K562 (cell line): ENCODE measurements at regions not wholly inside any gene's neighbourhood (a gene's known extent, or its start where the extent isn't known, plus 50 kb on each side); places are given as distances from the start of the nearest gene placed in this dataset.

Source experiments
- ATAC-seq: fragments of 200-7000 bp; cut with Tn5 transposase; 3 replicates; pipeline ENCODE4 v1.9.1; 2020; ENCODE audit warnings: moderate library complexity
- BruUV-seq: library from RNA; stranded (reverse); fragments of 400-500 nt; replicated peaks from 2 replicates; lab custom pipeline; 2021; lab: Mats Ljungman, UMichigan
- CTCF ChIA-PET: fragments of 300-600 bp; formaldehyde crosslinking; extraction: SDS; loops from one replicate; lab custom pipeline; 2021; ENCODE audit warnings: low intra/inter-chr PET ratio; lab: Yijun Ruan, JAX
- POLR2A ChIA-PET: fragments of 300-600, 350-650 bp; sonication (Branson Sonifier 250); formaldehyde crosslinking; extraction: SDS; loops from one replicate; lab custom pipeline; 2021; ENCODE audit warnings: antibody characterized with exemption, inconsistent platforms; lab: Yijun Ruan, JAX
- DNase-seq, 4 experiments: peaks; one replicate each; pipeline versions ENCODE4 v3.0.0 to v3.0.0-alpha.2; 2011 to 2018; ENCODE audit warnings: low spot score in 3 of 4, mixed read lengths in 3 of 4; ENCODE audit errors: extremely low read depth in 1 of 4
- FAIRE-seq: peaks from 2 replicates; lab custom pipeline; 2011; peaks lifted over from hg19 to GRCh38; lab: Jason Lieb, UNC
- H2AFZ ChIP-seq: 2 replicates; pipeline ENCODE4 v1.6.0; 2011; ENCODE audit warnings: low read depth, low read length, control low read depth, inconsistent platforms
- H3K27ac ChIP-seq: fragments of 200-600 bp; 3 replicates; pipeline ENCODE4 v1.8.0; 2011; ENCODE audit warnings: low read depth, mild to moderate bottlenecking, control low read depth, inconsistent platforms, low read length, moderate library complexity, mixed read lengths; ENCODE audit errors: extremely low read depth
- H3K27me3 ChIP-seq, 2 experiments: fragments of 300-600 bp in 1 of 2; 2 replicates in 1 of 2; 3 replicates in 1 of 2; pipeline versions ENCODE4 v1.6.0 to v1.8.0; 2011; ENCODE audit warnings: inconsistent platforms in 2 of 2, low read length in 2 of 2, mild to moderate bottlenecking in 1 of 2, mixed read lengths in 1 of 2, moderate library complexity in 1 of 2; ENCODE audit not compliant: control insufficient read depth in 2 of 2, insufficient read depth in 2 of 2
- H3K36me3 ChIP-seq: fragments of 300-600 bp; 3 replicates; pipeline ENCODE4 v1.8.0; 2011; ENCODE audit warnings: mild to moderate bottlenecking, low read length, inconsistent platforms; ENCODE audit not compliant: control insufficient read depth, insufficient read depth
- H3K4me1 ChIP-seq, 2 experiments: fragments of 200-600 bp in 1 of 2; replicated peaks in 1 of 2; 2 replicates in 1 of 2; 3 replicates in 1 of 2; pipeline versions ENCODE4 v1.5.1 to v1.8.0; 2011; ENCODE audit warnings: inconsistent platforms in 2 of 2, low read length in 2 of 2, mild to moderate bottlenecking in 1 of 2, mixed read lengths in 1 of 2, moderate library complexity in 1 of 2; ENCODE audit not compliant: control insufficient read depth in 2 of 2, insufficient read depth in 2 of 2
- H3K4me2 ChIP-seq: 2 replicates; pipeline ENCODE4 v1.6.1; 2011; ENCODE audit warnings: low read length, control low read depth, inconsistent platforms, mixed read lengths; ENCODE audit not compliant: insufficient read depth
- H3K4me3 ChIP-seq: fragments of 200-600 bp; sonication (generic), shearing (Covaris generic); 2 replicates; pipeline ENCODE4 v1.5.1; 2016; ENCODE audit warnings: control low read depth, inconsistent platforms
- H3K79me2 ChIP-seq: fragments of 200-600 bp; 3 replicates; pipeline ENCODE4 v1.8.0; 2011; ENCODE audit warnings: low read length, inconsistent platforms; ENCODE audit not compliant: control insufficient read depth, insufficient read depth
- H3K9ac ChIP-seq, 2 experiments: 2 replicates each; pipeline versions ENCODE4 v1.6.0 to v1.6.1; 2011; ENCODE audit warnings: low read depth in 2 of 2, low read length in 2 of 2, control low read depth in 1 of 2, inconsistent platforms in 1 of 2, mild to moderate bottlenecking in 1 of 2, mixed read lengths in 1 of 2; ENCODE audit not compliant: insufficient read depth in 1 of 2
- H3K9me1 ChIP-seq: one replicate; pipeline ENCODE4 v1.6.0; 2011; ENCODE audit warnings: inconsistent platforms, mild to moderate bottlenecking, low read length, moderate library complexity; ENCODE audit not compliant: control insufficient read depth, insufficient read depth
- H3K9me3 ChIP-seq: replicated peaks from 2 replicates; pipeline ENCODE4 v1.5.1; 2011; ENCODE audit warnings: low read depth, low read length, inconsistent platforms; ENCODE audit not compliant: control insufficient read depth, insufficient read depth
- H4K20me1 ChIP-seq: replicated peaks from 2 replicates; pipeline ENCODE4 v1.6.1; 2011; ENCODE audit warnings: low read length, inconsistent platforms, mixed read lengths; ENCODE audit not compliant: control insufficient read depth, insufficient read depth
- CBX2 ChIP-seq: fragments of 200-600 bp; sonication (generic); IDR thresholded peaks from one replicate; pipeline ENCODE4 v1.6.1; 2012; ENCODE audit warnings: mild to moderate bottlenecking, low read length, inconsistent platforms; ENCODE audit not compliant: insufficient read depth, poor library complexity, severe bottlenecking
- CHD4 ChIP-seq: fragments of 200-600 bp; sonication (generic); IDR thresholded peaks from 3 replicates; pipeline ENCODE4 v1.6.1; 2012; ENCODE audit warnings: low read depth, mild to moderate bottlenecking, mixed read lengths, low read length, inconsistent platforms; ENCODE audit not compliant: insufficient read depth, insufficient replicate concordance, poor library complexity, severe bottlenecking
- DIDO1 ChIP-seq: fragments of 450-650 bp; IDR thresholded peaks from 2 replicates; pipeline ENCODE4 v1.6.1; 2016; ENCODE audit warnings: low read depth, missing biosample characterization, missing genetic modification characterization
- GABPB2 ChIP-seq: fragments of 250-450 bp; sonication (Bioruptor Pico); conservative IDR thresholded peaks from 2 replicates; pipeline ENCODE4 v1.5.1; 2021; ENCODE audit warnings: mild to moderate bottlenecking
- GATAD2B ChIP-seq: fragments of 450-650 bp; IDR thresholded peaks from 2 replicates; pipeline ENCODE4 v1.6.1; 2017; ENCODE audit warnings: mild to moderate bottlenecking, borderline replicate concordance
- NFXL1 ChIP-seq: fragments of 450-650 bp; formaldehyde crosslinking; IDR thresholded peaks from 2 replicates; pipeline ENCODE4 v1.4.0; 2021; ENCODE audit warnings: mild to moderate bottlenecking
- NONO ChIP-seq, 2 experiments: fragments of 200-400 bp in 1 of 2; fragments of 450-650 bp in 1 of 2; formaldehyde crosslinking in 1 of 2; IDR thresholded peaks; 2 replicates each; pipeline ENCODE4 v1.6.1; 2017; ENCODE audit warnings: low read depth in 2 of 2, mild to moderate bottlenecking in 2 of 2, moderate library complexity in 2 of 2, low read length in 1 of 2
- NR2C2 ChIP-seq, 2 experiments: fragments of 200-800 bp in 1 of 2; sonication (Bioruptor generic) in 1 of 2; sonication (generic) in 1 of 2; formaldehyde crosslinking in 1 of 2; IDR thresholded peaks; 2 replicates each; pipeline versions ENCODE4 v1.6.1 to v1.8.0; 2016 to 2022; ENCODE audit warnings: mild to moderate bottlenecking in 1 of 2, missing compliant biosample characterization in 1 of 2, missing genetic modification characterization in 1 of 2, missing genetic modification reagents in 1 of 2
- NUFIP1 ChIP-seq: fragments of 450-650 bp; IDR thresholded peaks from 2 replicates; pipeline ENCODE4 v1.6.1; 2018; ENCODE audit not compliant: partially characterized antibody
- PTRF ChIP-seq: fragments of 450-650 bp; IDR thresholded peaks from 2 replicates; pipeline ENCODE4 v1.6.1; 2016; ENCODE audit warnings: mild to moderate bottlenecking, missing genetic modification characterization, missing compliant biosample characterization
- RAD21 ChIP-seq, 2 experiments: fragments of 250-450 bp in 1 of 2; fragments of 450-650 bp in 1 of 2; sonication (Bioruptor Pico) in 1 of 2; formaldehyde crosslinking in 1 of 2; IDR thresholded peaks in 1 of 2; conservative IDR thresholded peaks in 1 of 2; 2 replicates each; pipeline versions ENCODE4 v1.4.0 to v1.8.0; 2020 to 2022; ENCODE audit warnings: mild to moderate bottlenecking in 2 of 2, moderate library complexity in 1 of 2
- RBM15 ChIP-seq: fragments of 200-400 bp; formaldehyde crosslinking; IDR thresholded peaks from 2 replicates; pipeline ENCODE4 v1.6.1; 2018; ENCODE audit warnings: mild to moderate bottlenecking, low read length, moderate library complexity; ENCODE audit not compliant: insufficient read depth
- RBM25 ChIP-seq: fragments of 200-400 bp; formaldehyde crosslinking; IDR thresholded peaks from 2 replicates; pipeline ENCODE4 v1.6.1; 2018; ENCODE audit warnings: low read length, low read depth, moderate library complexity; ENCODE audit not compliant: severe bottlenecking
- RCOR1 ChIP-seq, 2 experiments: IDR thresholded peaks; 2 replicates each; pipeline ENCODE4 v1.6.1; 2012; ENCODE audit warnings: low read depth in 2 of 2, low read length in 2 of 2, borderline replicate concordance in 1 of 2, improper control_type of control experiment in 1 of 2
- SIRT6 ChIP-seq: IDR thresholded peaks from one replicate; pipeline ENCODE4 v1.6.1; 2012; ENCODE audit warnings: low read depth, mild to moderate bottlenecking, control low read depth, inconsistent platforms, low read length, moderate library complexity
- SMARCE1 ChIP-seq: fragments of 450-650 bp; IDR thresholded peaks from 2 replicates; pipeline ENCODE4 v1.7.1; 2016; ENCODE audit warnings: mild to moderate bottlenecking
- ZNF174 ChIP-seq: fragments of 250-450 bp; sonication (Bioruptor Pico); IDR thresholded peaks from 2 replicates; pipeline ENCODE4 v1.4.0; 2020; ENCODE audit warnings: mild to moderate bottlenecking
- ZNF785 ChIP-seq: fragments of 250-450 bp; sonication (Bioruptor Pico); IDR thresholded peaks from 2 replicates; pipeline ENCODE4 v1.4.0; 2020; ENCODE audit warnings: mild to moderate bottlenecking
- ZSCAN32 ChIP-seq: fragments of 450-650 bp; formaldehyde crosslinking; IDR thresholded peaks from 2 replicates; pipeline ENCODE4 v1.4.0; 2020; ENCODE audit warnings: mild to moderate bottlenecking, moderate library complexity
- ZZZ3 ChIP-seq: fragments of 450-650 bp; IDR thresholded peaks from 2 replicates; pipeline ENCODE4 v1.6.1; 2016; ENCODE audit warnings: antibody characterized with exemption, mild to moderate bottlenecking, moderate library complexity
- WGBS: fragments of 100-300 bp; shearing (Covaris generic); methylation state at CpG from one replicate; pipeline ENCODE4 v1.1.6; 2016; ENCODE audit warnings: low coverage, mixed read lengths; ENCODE audit not compliant: insufficient coverage; ENCODE audit errors: missing lambda C conversion rate; 5-methylcytosine and 5-hydroxymethylcytosine counted together
- in situ Hi-C: fragments of 300-500 bp; cut with MboI; formaldehyde crosslinking; loops from 4 replicates; pipeline ENCODE4 v1.15.0; 2018; ENCODE audit warnings: inconsistent platforms, mixed read lengths
- intact Hi-C: fragments of 100-400 bp; cut with micrococcal nuclease; formaldehyde crosslinking; loops from 2 replicates; pipeline ENCODE4 v1.14.2; 2022
- TF ChIP-seq, protein P1 (sequence below): sonication (generic); formaldehyde crosslinking; IDR thresholded peaks from 2 replicates; pipeline ENCODE4 v1.9.0; 2022; ENCODE audit warnings: mild to moderate bottlenecking, missing genetic modification reagents
- TF ChIP-seq, protein P2 (sequence below): fragments of 450-650 bp; IDR thresholded peaks from 2 replicates; pipeline ENCODE4 v1.6.1; 2017; ENCODE audit warnings: antibody characterized with exemption

DNA sequence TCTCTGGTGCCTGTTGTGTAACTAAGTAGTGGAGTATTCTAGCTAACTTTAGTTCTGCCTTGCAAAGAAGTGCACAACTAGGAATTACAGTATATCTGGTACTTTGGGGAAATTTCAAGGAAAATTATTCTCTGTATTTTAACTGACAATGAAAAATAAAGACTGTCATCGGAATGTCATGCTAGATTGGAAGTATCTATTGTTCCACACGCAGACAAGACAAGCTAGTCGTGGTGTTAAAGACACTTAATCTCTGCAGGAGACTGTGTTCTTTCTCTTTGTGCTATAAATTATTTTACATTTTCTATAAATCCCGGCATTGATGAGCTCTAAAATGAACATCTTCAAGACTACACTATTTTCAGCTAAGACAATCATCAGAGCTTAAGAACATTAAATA is 1068.8 kb upstream of the ADGRL4 start (continued):
- TF ChIP-seq NFXL1 (CRISPR knock-in tag) (no peak), ZZZ3 (no peak), ZNF785 (CRISPR knock-in tag) (no peak), RAD21 (CRISPR knock-in tag; conservative IDR thresholded peaks at IDR 0.05 in 1 of 2, IDR thresholded peaks at IDR 0.05 in 1 of 2) (no peak), DIDO1 (tag) (no peak), RBM25 (no peak)

DNA sequence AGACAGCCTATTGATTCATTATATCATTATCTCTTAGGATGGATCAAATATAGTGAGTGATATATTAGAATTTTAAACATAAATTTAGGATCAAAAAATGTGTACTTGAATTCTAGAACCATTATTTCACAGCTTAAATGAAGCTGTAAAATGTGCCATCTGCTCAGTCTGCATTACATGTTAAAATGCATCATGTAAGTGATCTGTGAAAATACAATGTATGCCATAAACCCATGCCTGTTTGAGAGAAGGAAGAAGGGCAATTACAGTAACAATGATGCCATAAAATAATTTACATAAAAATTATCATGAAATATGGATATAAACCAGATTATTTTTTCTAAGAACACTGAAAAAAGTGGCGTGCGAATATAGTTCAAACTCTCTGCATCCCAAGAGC is 1066.0 kb upstream of the ADGRL4 start:
- H3K9me1 ChIP-seq = no peaks in the 10 kb centered on the region
- WGBS = 0% methylated on average over 2 of the region's 2 CpGs
- in situ Hi-C loops = no loop called here
- H3K79me2 ChIP-seq = no peaks in the 10 kb centered on the region
- no peaks in the 10 kb centered on the region for H3K4me1 ChIP-seq
- no peak for FAIRE-seq
- no peak for DNase-seq
- no peak overlapping the region for H3K9ac ChIP-seq
- H3K4me2 ChIP-seq = no peak overlapping the region
- BruUV-seq = no TSS peak
- no peak overlapping the region for H2AFZ ChIP-seq
- H3K36me3 ChIP-seq = no peaks in the 10 kb centered on the region
- no peak for ATAC-seq
- H3K27me3 ChIP-seq = no peaks in the 10 kb centered on the region
- H3K9me3 ChIP-seq = no peaks in the 10 kb centered on the region
- CTCF ChIA-PET = no interaction called here
- no peaks in the 10 kb centered on the region for H4K20me1 ChIP-seq
- intact Hi-C loops = no loop called here
- POLR2A ChIA-PET = no interaction called here
- H3K4me3 ChIP-seq = no peak overlapping the region
- H3K27ac ChIP-seq = no peak overlapping the region
- TF ChIP-seq SMARCE1 = no peak
- TF ChIP-seq PTRF (tag) = no peak
- no peak for TF ChIP-seq ZNF174 (CRISPR knock-in tag)
- TF ChIP-seq ZSCAN32 (CRISPR knock-in tag) = no peak
- no peak for TF ChIP-seq CBX2
- TF ChIP-seq GATAD2B = no peak
- TF ChIP-seq, protein P1, sequence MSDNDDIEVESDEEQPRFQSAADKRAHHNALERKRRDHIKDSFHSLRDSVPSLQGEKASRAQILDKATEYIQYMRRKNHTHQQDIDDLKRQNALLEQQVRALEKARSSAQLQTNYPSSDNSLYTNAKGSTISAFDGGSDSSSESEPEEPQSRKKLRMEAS (CRISPR knock-in tag) = no peak
- TF ChIP-seq CHD4 = no peak
- TF ChIP-seq NR2C2 (CRISPR knock-in tag; IDR thresholded peaks at IDR 0.05) = no peak
- no peak for TF ChIP-seq NR2C2 (tag; IDR thresholded peaks at IDR 0.05)
- no peak for TF ChIP-seq SIRT6
- no peak for TF ChIP-seq RCOR1 (IDR thresholded peaks at IDR 0.05; ENCODE audit: borderline replicate concordance in 1 of 2, low read depth in 2 of 2, low read length in 2 of 2)
- no peak for TF ChIP-seq NUFIP1
- TF ChIP-seq, protein P2, sequence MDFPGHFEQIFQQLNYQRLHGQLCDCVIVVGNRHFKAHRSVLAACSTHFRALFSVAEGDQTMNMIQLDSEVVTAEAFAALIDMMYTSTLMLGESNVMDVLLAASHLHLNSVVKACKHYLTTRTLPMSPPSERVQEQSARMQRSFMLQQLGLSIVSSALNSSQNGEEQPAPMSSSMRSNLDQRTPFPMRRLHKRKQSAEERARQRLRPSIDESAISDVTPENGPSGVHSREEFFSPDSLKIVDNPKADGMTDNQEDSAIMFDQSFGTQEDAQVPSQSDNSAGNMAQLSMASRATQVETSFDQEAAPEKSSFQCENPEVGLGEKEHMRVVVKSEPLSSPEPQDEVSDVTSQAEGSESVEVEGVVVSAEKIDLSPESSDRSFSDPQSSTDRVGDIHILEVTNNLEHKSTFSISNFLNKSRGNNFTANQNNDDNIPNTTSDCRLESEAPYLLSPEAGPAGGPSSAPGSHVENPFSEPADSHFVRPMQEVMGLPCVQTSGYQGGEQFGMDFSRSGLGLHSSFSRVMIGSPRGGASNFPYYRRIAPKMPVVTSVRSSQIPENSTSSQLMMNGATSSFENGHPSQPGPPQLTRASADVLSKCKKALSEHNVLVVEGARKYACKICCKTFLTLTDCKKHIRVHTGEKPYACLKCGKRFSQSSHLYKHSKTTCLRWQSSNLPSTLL = no peak
- no peak for TF ChIP-seq GABPB2 (CRISPR knock-in tag)
- no peak for TF ChIP-seq NONO (IDR thresholded peaks at IDR 0.05; ENCODE audit: low read depth in 2 of 2, low read length in 1 of 2)
- no peak for TF ChIP-seq RBM15
